GM12878 (cell line): ENCODE measurements at regions not wholly inside any gene's neighbourhood (a gene's known extent, or its start where the extent isn't known, plus 50 kb on each side); places are given as distances from the start of the nearest gene placed in this dataset.

Source experiments
- ATAC-seq: fragments of 200-7000 bp; cut with Tn5 transposase; 3 replicates; pipeline ENCODE4 v1.9.1; 2020; ENCODE audit warnings: mild to moderate bottlenecking, moderate library complexity
- BruUV-seq: library from RNA; stranded (reverse); fragments of 400-500 nt; replicated peaks from 2 replicates; lab custom pipeline; 2021; lab: Mats Ljungman, UMichigan
- CTCF ChIA-PET: fragments of 300-600 bp; sonication (Branson Sonifier 250); formaldehyde crosslinking; extraction: SDS; loops from one replicate; lab custom pipeline; 2021; ENCODE audit warnings: inconsistent platforms; lab: Yijun Ruan, JAX
- POLR2A ChIA-PET: fragments of 350-600 bp; formaldehyde crosslinking; extraction: SDS; loops from one replicate; lab custom pipeline; 2021; ENCODE audit warnings: inconsistent platforms; lab: Charles Lee
- RAD21 ChIA-PET: fragments of 300-600 bp; sonication (Branson Sonifier 250); formaldehyde crosslinking; loops from one replicate; lab custom pipeline; 2023; ENCODE audit warnings: antibody characterized with exemption; ENCODE audit not compliant: unreplicated experiment; lab: Charles Lee
- SMC1A ChIA-PET: fragments of 300-600 bp; sonication (Branson Sonifier 250); formaldehyde crosslinking; loops from one replicate; lab custom pipeline; 2023; ENCODE audit not compliant: unreplicated experiment, uncharacterized antibody; lab: Charles Lee
- DNase-seq: peaks from one replicate; pipeline ENCODE4 v3.0.0-alpha.2; 2011; ENCODE audit warnings: low read depth, low spot score
- FAIRE-seq: peaks from 3 replicates; lab custom pipeline; 2011; peaks lifted over from hg19 to GRCh38; lab: Jason Lieb, UNC
- H2AFZ ChIP-seq: 2 replicates; pipeline ENCODE4 v1.6.0; 2011; ENCODE audit warnings: low read depth, low read length, control low read depth; ENCODE audit not compliant: control insufficient read depth
- H3K27ac ChIP-seq: 2 replicates; pipeline ENCODE4 v1.5.1; 2011; ENCODE audit warnings: control low read depth; ENCODE audit not compliant: control insufficient read depth, insufficient read depth
- H3K27me3 ChIP-seq, 2 experiments: replicated peaks in 1 of 2; 2 replicates each; pipeline versions ENCODE4 v1.6.0 to v1.6.1; 2011; ENCODE audit warnings: low read length in 1 of 2; ENCODE audit not compliant: control insufficient read depth in 2 of 2, insufficient read depth in 2 of 2
- H3K36me3 ChIP-seq, 2 experiments: 2 replicates each; pipeline ENCODE4 v1.5.1; 2011; ENCODE audit warnings: low read length in 1 of 2; ENCODE audit not compliant: control insufficient read depth in 2 of 2, insufficient read depth in 2 of 2
- H3K4me1 ChIP-seq: 2 replicates; pipeline ENCODE4 v1.6.1; 2011; ENCODE audit warnings: mild to moderate bottlenecking, low read length, moderate library complexity, mixed read lengths; ENCODE audit not compliant: control insufficient read depth, insufficient read depth
- H3K4me2 ChIP-seq: 2 replicates; pipeline ENCODE4 v1.6.0; 2011; ENCODE audit warnings: control low read depth; ENCODE audit not compliant: control insufficient read depth, insufficient read depth
- H3K4me3 ChIP-seq: fragments of 200-600 bp; sonication (generic); 2 replicates; pipeline ENCODE4 v1.5.1; 2016
- H3K79me2 ChIP-seq: 2 replicates; pipeline ENCODE4 v1.6.0; 2011; ENCODE audit warnings: low read length; ENCODE audit not compliant: control insufficient read depth, insufficient read depth
- H3K9ac ChIP-seq: 2 replicates; pipeline ENCODE4 v1.8.0; 2011; ENCODE audit warnings: low read length, control low read depth, mixed read lengths; ENCODE audit not compliant: control insufficient read depth, insufficient read depth
- H3K9me3 ChIP-seq: replicated peaks from 3 replicates; pipeline ENCODE4 v1.5.1; 2011; ENCODE audit warnings: mild to moderate bottlenecking, low read length; ENCODE audit not compliant: control insufficient read depth, insufficient read depth
- H4K20me1 ChIP-seq: 2 replicates; pipeline ENCODE4 v1.6.0; 2011; ENCODE audit not compliant: control insufficient read depth, insufficient read depth
- ATF7 ChIP-seq: fragments of 450-650 bp; IDR thresholded peaks from 2 replicates; pipeline ENCODE4 v1.6.1; 2016; ENCODE audit warnings: low read depth, mild to moderate bottlenecking
- CBFB ChIP-seq: IDR thresholded peaks from 2 replicates; pipeline ENCODE4 v1.6.1; 2016; ENCODE audit warnings: antibody characterized with exemption, low read depth
- MXI1 ChIP-seq: fragments of 150-350 bp; IDR thresholded peaks from 2 replicates; pipeline ENCODE4 v1.6.1; 2011; ENCODE audit warnings: low read depth, mild to moderate bottlenecking, inconsistent platforms, low read length, improper control_type of control experiment
- RFX5 ChIP-seq: IDR thresholded peaks from 2 replicates; pipeline ENCODE4 v1.6.1; 2011; ENCODE audit warnings: low read depth, low read length, improper control_type of control experiment
- SIX5 ChIP-seq: IDR thresholded peaks from 2 replicates; pipeline ENCODE4 v1.6.1; 2011; ENCODE audit warnings: mild to moderate bottlenecking, low read depth, low read length, moderate library complexity; ENCODE audit not compliant: severe bottlenecking
- SMC3 ChIP-seq: IDR thresholded peaks from 2 replicates; pipeline ENCODE4 v1.6.1; 2011; ENCODE audit warnings: low read length, improper control_type of control experiment, borderline replicate concordance
- WGBS: methylation state at CpG from one replicate; pipeline ENCODE4 v1.1.6; 2016; ENCODE audit warnings: low lambda C conversion rate; ENCODE audit not compliant: insufficient replicate concordance, insufficient coverage; ENCODE audit errors: missing lambda C conversion rate; 5-methylcytosine and 5-hydroxymethylcytosine counted together
- in situ Hi-C: fragments of 300-500 bp; cut with MboI; formaldehyde crosslinking; loops from 9 replicates; pipeline ENCODE4 v1.14.3; 2018; ENCODE audit warnings: mixed read lengths
- intact Hi-C: fragments of 100-400 bp; cut with micrococcal nuclease; formaldehyde crosslinking; loops from one replicate; pipeline ENCODE4 v1.14.2; 2022; ENCODE audit not compliant: unreplicated experiment
- TF ChIP-seq, protein P1 (sequence below), 3 experiments: IDR thresholded peaks in 2 of 3; conservative IDR thresholded peaks in 1 of 3; 2 replicates each; pipeline ENCODE4 v1.5.1; 2011; ENCODE audit warnings: low read depth in 3 of 3, low read length in 3 of 3, mild to moderate bottlenecking in 3 of 3, control low read depth in 2 of 3, moderate library complexity in 2 of 3, inconsistent platforms in 1 of 3, mixed read lengths in 1 of 3; ENCODE audit not compliant: control insufficient read depth in 2 of 3, insufficient read depth in 1 of 3; ENCODE audit errors: extremely low read depth in 1 of 3
- TF ChIP-seq, protein P2 (sequence below): IDR thresholded peaks from 2 replicates; pipeline ENCODE4 v1.6.1; 2012; ENCODE audit warnings: low read length, inconsistent platforms
- TF ChIP-seq, protein P3 (sequence below): IDR thresholded peaks from 2 replicates; pipeline ENCODE4 v1.6.1; 2011; ENCODE audit warnings: borderline replicate concordance, low read depth, mild to moderate bottlenecking, moderate library complexity, low read length; ENCODE audit not compliant: insufficient read depth, poor library complexity, severe bottlenecking

DNA sequence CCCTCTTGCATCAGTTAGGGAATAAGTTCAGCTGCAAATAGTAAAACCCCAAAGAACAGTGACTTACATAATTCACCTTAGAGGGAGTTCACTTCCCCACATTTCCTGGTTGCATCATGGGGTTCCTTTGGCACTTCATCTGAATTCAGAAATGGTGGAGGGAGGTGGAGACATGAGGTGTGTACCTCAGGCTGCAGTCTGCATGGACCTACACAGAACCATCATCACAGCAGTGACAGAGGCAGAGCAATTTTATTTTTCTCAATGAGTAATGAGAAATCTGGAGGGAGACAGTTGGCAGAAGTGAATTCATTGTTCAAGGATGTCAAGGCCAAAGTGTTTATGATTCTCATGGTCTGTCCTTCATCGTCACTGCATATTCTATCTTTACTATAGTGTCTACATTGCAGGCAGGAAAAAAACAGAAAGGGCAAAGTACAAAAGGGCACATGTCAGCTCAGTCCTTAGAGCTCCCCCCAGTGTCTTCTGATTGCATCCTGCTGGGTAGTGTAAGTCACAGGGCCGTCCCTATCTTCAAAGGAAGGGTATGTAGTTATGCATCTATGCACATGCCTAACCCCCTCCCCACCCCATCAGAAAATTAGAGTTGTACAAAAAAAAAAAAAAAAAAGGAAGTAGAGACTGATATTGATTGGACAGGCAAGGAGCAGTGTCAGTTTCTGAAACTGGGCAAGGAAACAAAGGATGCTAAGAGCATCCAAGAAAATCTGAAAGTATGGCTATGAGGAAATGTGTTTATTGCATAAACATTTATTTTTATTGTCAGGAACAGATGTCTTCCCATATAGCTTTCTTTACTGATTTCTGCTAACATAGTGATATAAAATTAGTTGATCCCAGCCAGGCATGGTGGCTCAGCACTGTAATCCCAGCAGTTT is 132.7 kb upstream of the APC start (continued):
- no peak for TF ChIP-seq RFX5
- TF ChIP-seq, protein P1, sequence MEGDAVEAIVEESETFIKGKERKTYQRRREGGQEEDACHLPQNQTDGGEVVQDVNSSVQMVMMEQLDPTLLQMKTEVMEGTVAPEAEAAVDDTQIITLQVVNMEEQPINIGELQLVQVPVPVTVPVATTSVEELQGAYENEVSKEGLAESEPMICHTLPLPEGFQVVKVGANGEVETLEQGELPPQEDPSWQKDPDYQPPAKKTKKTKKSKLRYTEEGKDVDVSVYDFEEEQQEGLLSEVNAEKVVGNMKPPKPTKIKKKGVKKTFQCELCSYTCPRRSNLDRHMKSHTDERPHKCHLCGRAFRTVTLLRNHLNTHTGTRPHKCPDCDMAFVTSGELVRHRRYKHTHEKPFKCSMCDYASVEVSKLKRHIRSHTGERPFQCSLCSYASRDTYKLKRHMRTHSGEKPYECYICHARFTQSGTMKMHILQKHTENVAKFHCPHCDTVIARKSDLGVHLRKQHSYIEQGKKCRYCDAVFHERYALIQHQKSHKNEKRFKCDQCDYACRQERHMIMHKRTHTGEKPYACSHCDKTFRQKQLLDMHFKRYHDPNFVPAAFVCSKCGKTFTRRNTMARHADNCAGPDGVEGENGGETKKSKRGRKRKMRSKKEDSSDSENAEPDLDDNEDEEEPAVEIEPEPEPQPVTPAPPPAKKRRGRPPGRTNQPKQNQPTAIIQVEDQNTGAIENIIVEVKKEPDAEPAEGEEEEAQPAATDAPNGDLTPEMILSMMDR (IDR thresholded peaks at IDR 0.05 in 2 of 3, conservative IDR thresholded peaks at IDR 0.05 in 1 of 3; ENCODE audit: control insufficient read depth in 2 of 3, extremely low read depth in 1 of 3, insufficient read depth in 1 of 3, low read depth in 3 of 3, low read length in 3 of 3), result peak; percentile 44 to 65 (median 60); a peak in 5 of 6 replicates
- TF ChIP-seq, protein P2, sequence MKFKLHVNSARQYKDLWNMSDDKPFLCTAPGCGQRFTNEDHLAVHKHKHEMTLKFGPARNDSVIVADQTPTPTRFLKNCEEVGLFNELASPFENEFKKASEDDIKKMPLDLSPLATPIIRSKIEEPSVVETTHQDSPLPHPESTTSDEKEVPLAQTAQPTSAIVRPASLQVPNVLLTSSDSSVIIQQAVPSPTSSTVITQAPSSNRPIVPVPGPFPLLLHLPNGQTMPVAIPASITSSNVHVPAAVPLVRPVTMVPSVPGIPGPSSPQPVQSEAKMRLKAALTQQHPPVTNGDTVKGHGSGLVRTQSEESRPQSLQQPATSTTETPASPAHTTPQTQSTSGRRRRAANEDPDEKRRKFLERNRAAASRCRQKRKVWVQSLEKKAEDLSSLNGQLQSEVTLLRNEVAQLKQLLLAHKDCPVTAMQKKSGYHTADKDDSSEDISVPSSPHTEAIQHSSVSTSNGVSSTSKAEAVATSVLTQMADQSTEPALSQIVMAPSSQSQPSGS, result no peak
- peak; percentile 79 for TF ChIP-seq SMC3

DNA sequence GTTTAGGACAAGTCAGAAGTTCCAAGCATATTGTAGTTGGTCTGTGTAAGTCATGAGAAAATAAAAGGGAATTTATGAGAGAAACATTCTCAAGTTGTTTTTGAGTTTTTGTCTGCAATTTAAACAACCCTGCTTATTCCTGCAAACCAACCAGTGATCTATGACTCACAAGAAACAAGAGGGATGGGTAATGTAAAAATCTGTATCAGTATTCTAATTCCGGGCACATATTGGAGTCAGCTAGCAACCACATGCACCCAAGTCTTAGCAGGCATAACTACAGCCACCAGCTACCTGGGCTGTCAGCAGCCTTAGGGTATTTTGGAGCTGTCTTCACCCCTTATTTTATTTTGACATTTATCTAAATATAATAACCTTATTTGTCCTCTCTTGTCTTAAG is 128.7 kb upstream of the APC start:
- BruUV-seq, result no TSS peak
- Histone ChIP-seq H3K9ac (no peak overlapping the region), H3K9me3 (no peaks in the 10 kb centered on the region), H4K20me1 (no peaks in the 10 kb centered on the region), H3K27me3 (no peaks in the 10 kb centered on the region; a peak in 1 of 4 replicates), H3K4me3 (no peak overlapping the region), H2AFZ (no peak overlapping the region), H3K79me2 (no peaks in the 10 kb centered on the region), H3K4me1 (no peaks in the 10 kb centered on the region), H3K27ac (no peak overlapping the region), H3K36me3 (no peaks in the 10 kb centered on the region), H3K4me2 (no peak overlapping the region)
- no peak for TF ChIP-seq CBFB
- TF ChIP-seq, protein P3, sequence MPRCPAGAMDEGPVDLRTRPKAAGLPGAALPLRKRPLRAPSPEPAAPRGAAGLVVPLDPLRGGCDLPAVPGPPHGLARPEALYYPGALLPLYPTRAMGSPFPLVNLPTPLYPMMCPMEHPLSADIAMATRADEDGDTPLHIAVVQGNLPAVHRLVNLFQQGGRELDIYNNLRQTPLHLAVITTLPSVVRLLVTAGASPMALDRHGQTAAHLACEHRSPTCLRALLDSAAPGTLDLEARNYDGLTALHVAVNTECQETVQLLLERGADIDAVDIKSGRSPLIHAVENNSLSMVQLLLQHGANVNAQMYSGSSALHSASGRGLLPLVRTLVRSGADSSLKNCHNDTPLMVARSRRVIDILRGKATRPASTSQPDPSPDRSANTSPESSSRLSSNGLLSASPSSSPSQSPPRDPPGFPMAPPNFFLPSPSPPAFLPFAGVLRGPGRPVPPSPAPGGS, result no peak
- no peak for TF ChIP-seq ATF7
- TF ChIP-seq MXI1, result no peak
- TF ChIP-seq SIX5, result no peak
- FAIRE-seq, result no peak
- ChIA-PET CTCF (interaction anchor here (1.5 to 8.6 kb wide), 4 partner anchors 58 to 149 kb away, joined by 3 to 112 read pairs (median 13); no protein-coding TSS in a partner anchor), SMC1A (interaction anchor here (0.8 to 6.2 kb wide), 7 partner anchors 11 to 149 kb away, joined by 3 to 67 read pairs (median 4); no protein-coding TSS in a partner anchor), RAD21 (interaction anchor here (3.4 kb wide), 1 partner anchor 148 kb away, joined by 12 read pairs; no protein-coding TSS in a partner anchor), POLR2A (no interaction called here)
- ATAC-seq, result no peak
- in situ Hi-C loops, result no loop called here
- no peak for DNase-seq
- intact Hi-C loops, result loop anchor here (5.0 to 10.0 kb wide), 2 partner anchors 148 to 404 kb away; no protein-coding TSS in a partner anchor
- WGBS, result 46% methylated on average over 1 of the region's 1 CpG
